ENCODE measurements at regions not wholly inside any gene's neighbourhood (a gene's known extent, or its start where the extent isn't known, plus 50 kb on each side); places are given as distances from the start of the nearest gene placed in this dataset.

GRCh38 chr10:3527869-3528268 is 257.1 kb downstream of the KLF6 start:
- no peak for TF ChIP-seq CTCF (IDR thresholded peaks at IDR 0.05 in 4 of 5, conservative IDR thresholded peaks at IDR 0.05 in 1 of 5)
- no peak for TF ChIP-seq POLR2A (IDR thresholded peaks at IDR 0.05)

Measured in gastrocnemius medialis (tissue), 4 donors.